MCF 10A (cell line): ENCODE measurements at regions not wholly inside any gene's neighbourhood (a gene's known extent, or its start where the extent isn't known, plus 50 kb on each side); places are given as distances from the start of the nearest gene placed in this dataset.

ENCODE experiments used
- BruUV-seq: library from RNA; stranded (reverse); fragments of 400-500 nt; replicated peaks from 2 replicates; lab custom pipeline; 2021; lab: Mats Ljungman, UMichigan
- CTCF ChIA-PET: fragments of 300-600 bp; sonication (Branson Sonifier 250); formaldehyde crosslinking; extraction: SDS; loops from one replicate; lab custom pipeline; 2021; ENCODE audit warnings: antibody characterized with exemption, inconsistent platforms; lab: Yijun Ruan, JAX
- POLR2A ChIA-PET: fragments of 300-600, 350-650 bp; sonication (Branson Sonifier 250); formaldehyde crosslinking; extraction: SDS; loops from one replicate; lab custom pipeline; 2020; ENCODE audit warnings: antibody characterized with exemption, inconsistent platforms; lab: Yijun Ruan, JAX
- DNase-seq: peaks from one replicate; pipeline ENCODE4 v3.0.0-alpha.2; 2018; ENCODE audit not compliant: unreplicated experiment
- H3K27ac Mint-ChIP-seq: one replicate; pipeline ENCODE4 v1.8.0; 2022; ENCODE audit warnings: mild to moderate bottlenecking, low read depth, mixed read lengths; ENCODE audit not compliant: unreplicated experiment
- H3K27me3 Mint-ChIP-seq: one replicate; pipeline ENCODE4 v1.8.0; 2022; ENCODE audit warnings: mixed read lengths; ENCODE audit not compliant: insufficient read depth, unreplicated experiment
- H3K36me3 Mint-ChIP-seq: one replicate; pipeline ENCODE4 v1.8.0; 2022; ENCODE audit warnings: mild to moderate bottlenecking, moderate library complexity, mixed read lengths; ENCODE audit not compliant: insufficient read depth, unreplicated experiment
- H3K4me1 Mint-ChIP-seq: one replicate; pipeline ENCODE4 v1.8.0; 2022; ENCODE audit warnings: mixed read lengths; ENCODE audit not compliant: insufficient read depth, unreplicated experiment
- H3K4me3 Mint-ChIP-seq: one replicate; pipeline ENCODE4 v1.8.0; 2022; ENCODE audit warnings: mild to moderate bottlenecking, moderate library complexity, mixed read lengths; ENCODE audit not compliant: unreplicated experiment
- H3K9me3 Mint-ChIP-seq: one replicate; pipeline ENCODE4 v1.8.0; 2022; ENCODE audit warnings: mixed read lengths; ENCODE audit not compliant: unreplicated experiment
- intact Hi-C: fragments of 100-400 bp; cut with micrococcal nuclease; formaldehyde crosslinking; loops from 2 replicates; pipeline ENCODE4 v1.14.1; 2022
- TF ChIP-seq, protein P1 (sequence below): fragments of 200-600 bp; IDR thresholded peaks from one replicate; pipeline ENCODE4 v1.8.0; 2022; ENCODE audit warnings: antibody characterized with exemption, mild to moderate bottlenecking; ENCODE audit not compliant: unreplicated experiment

DNA sequence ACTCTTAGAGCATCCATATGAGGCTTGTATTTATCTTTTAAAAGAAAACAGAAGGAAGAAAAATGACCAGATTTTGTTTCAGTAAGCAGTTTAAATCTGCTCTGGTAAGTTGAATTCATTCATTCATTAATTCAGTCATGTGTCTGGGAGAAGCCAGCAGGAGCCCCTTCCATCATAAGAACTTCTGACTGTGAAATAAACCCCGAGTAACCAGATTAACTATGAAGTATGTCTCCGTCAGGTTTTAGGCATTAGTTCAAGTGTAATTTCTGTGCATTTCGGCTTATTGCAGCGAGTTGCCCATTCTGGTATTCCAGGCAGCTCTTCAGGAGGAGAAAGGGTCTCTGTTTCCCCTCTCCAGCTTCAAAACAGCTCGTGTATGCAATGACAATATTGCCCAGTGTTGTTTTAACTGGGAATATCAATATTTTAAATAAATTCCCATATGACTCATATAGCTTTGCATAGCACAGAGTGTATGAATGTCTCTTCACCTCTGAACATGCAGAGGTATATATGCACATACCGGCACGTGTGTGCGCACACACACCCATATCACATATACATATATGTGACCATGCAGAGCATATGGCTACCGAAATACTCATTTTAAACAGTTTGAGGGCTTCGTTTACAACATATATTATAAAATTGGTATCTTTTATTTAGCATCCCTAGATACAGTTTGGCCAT is 255.3 kb downstream of the BCOR start:
- intact Hi-C loops, result no loop called here
- Mint-ChIP-seq H3K36me3 (no peaks in the 10 kb centered on the region), H3K9me3 (no peaks in the 10 kb centered on the region), H3K27me3 (peaks cover 52% of the 10 kb centered on the region), H3K4me3 (no peak overlapping the region), H3K4me1 (no peaks in the 10 kb centered on the region), H3K27ac (no peak overlapping the region)
- DNase-seq, result no peak
- ChIA-PET POLR2A (interaction anchor here (0.6 kb wide), 1 partner anchor 124 kb away, joined by 3 read pairs; no protein-coding TSS in a partner anchor), CTCF (interaction anchor here (0.9 kb wide), 1 partner anchor 9 kb away, joined by 3 read pairs; no protein-coding TSS in a partner anchor)
- no TSS peak for BruUV-seq
- TF ChIP-seq, protein P1, sequence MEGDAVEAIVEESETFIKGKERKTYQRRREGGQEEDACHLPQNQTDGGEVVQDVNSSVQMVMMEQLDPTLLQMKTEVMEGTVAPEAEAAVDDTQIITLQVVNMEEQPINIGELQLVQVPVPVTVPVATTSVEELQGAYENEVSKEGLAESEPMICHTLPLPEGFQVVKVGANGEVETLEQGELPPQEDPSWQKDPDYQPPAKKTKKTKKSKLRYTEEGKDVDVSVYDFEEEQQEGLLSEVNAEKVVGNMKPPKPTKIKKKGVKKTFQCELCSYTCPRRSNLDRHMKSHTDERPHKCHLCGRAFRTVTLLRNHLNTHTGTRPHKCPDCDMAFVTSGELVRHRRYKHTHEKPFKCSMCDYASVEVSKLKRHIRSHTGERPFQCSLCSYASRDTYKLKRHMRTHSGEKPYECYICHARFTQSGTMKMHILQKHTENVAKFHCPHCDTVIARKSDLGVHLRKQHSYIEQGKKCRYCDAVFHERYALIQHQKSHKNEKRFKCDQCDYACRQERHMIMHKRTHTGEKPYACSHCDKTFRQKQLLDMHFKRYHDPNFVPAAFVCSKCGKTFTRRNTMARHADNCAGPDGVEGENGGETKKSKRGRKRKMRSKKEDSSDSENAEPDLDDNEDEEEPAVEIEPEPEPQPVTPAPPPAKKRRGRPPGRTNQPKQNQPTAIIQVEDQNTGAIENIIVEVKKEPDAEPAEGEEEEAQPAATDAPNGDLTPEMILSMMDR, result no peak

DNA sequence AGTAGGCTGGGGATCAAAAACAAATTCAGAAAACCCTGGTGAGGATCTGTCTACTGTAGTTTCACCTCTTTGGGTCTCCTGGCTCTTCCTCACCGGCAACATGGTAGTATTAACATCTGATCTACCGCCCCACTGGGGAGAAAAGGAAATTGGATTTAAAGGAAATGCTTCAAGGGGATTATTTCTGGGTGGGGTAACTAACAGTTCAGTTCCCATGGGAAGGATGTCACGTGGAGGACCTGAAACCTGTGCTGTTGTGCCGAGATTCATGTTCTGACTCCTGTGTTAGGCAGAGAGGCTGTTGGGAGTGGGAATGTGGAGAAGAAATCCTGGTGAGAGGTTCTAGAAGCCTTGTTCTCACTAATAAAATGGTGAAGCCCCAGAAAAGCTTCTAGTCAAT is 254.4 kb downstream of the BCOR start:
- Mint-ChIP-seq H3K27me3 (peaks cover 57% of the 10 kb centered on the region), H3K27ac (no peak overlapping the region), H3K4me1 (no peaks in the 10 kb centered on the region), H3K4me3 (no peak overlapping the region), H3K36me3 (no peaks in the 10 kb centered on the region), H3K9me3 (no peaks in the 10 kb centered on the region)
- no peak for DNase-seq
- no TSS peak for BruUV-seq
- POLR2A ChIA-PET, result interaction anchor here (0.7 kb wide), 1 partner anchor 60 kb away, joined by 3 read pairs; no protein-coding TSS in a partner anchor
- TF ChIP-seq, protein P1, result no peak
- intact Hi-C loops, result no loop called here
- CTCF ChIA-PET, result interaction anchor here (0.7 kb wide), 1 partner anchor 581 kb away, joined by 3 read pairs; no protein-coding TSS in a partner anchor

DNA sequence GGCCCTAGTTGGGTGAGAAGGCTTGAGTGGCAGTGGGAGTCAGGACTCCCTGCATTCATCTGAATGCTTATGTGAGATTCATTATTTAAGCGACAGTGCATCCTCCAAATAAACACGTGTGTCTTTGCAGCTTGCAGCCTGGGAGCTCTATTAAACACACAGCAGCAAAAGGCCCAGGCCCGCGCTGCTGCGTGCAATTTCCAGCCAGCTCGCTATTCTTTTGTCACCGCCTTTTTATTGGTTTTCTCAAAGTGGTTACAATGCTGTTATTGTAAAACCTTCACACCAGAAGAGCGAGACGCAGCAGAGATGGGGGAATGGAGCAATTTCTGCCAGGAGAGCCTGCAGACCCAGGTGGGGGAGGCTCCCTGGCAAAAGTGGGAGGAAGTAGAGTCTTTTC is 252.5 kb downstream of the BCOR start:
- ChIA-PET CTCF (interaction anchor here (1.0 kb wide), 1 partner anchor 9 kb away, joined by 3 read pairs; no protein-coding TSS in a partner anchor), POLR2A (interaction anchor here (0.7 kb wide), 1 partner anchor 47 kb away, joined by 3 read pairs; no protein-coding TSS in a partner anchor)
- Mint-ChIP-seq H3K27me3 (peaks cover 57% of the 10 kb centered on the region), H3K4me1 (no peaks in the 10 kb centered on the region), H3K27ac (no peak overlapping the region), H3K36me3 (no peaks in the 10 kb centered on the region), H3K9me3 (peaks cover 7% of the 10 kb centered on the region), H3K4me3 (no peak overlapping the region)
- TF ChIP-seq, protein P1, result no peak
- no TSS peak for BruUV-seq
- DNase-seq, result no peak
- intact Hi-C loops, result no loop called here

DNA sequence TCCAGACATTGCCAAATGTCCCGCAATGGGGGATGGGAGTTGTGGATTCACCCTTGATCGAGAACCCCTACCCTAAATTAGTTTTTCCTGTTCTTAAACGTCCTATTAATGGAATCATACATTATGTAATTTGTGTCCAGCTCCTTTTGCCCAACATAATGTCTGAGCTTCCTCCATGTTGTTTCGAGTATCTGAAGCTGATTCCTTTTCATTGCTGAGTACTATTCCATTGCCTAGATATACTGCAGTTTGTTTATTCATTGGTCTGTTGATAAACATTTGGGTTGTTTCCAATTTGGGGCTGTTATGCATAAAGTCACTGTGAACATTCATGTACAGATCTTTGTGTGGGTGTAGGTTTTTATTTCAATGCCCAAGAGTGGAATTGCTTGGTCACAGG is 251.3 kb downstream of the BCOR start:
- H3K27ac Mint-ChIP-seq, result no peak overlapping the region
- H3K4me1 Mint-ChIP-seq, result no peaks in the 10 kb centered on the region
- H3K4me3 Mint-ChIP-seq, result no peak overlapping the region
- H3K9me3 Mint-ChIP-seq, result peaks cover 7% of the 10 kb centered on the region
- intact Hi-C loops, result no loop called here
- no TSS peak for BruUV-seq
- ChIA-PET POLR2A (interaction anchor here (0.6 kb wide), 1 partner anchor 505 kb away, joined by 3 read pairs; no protein-coding TSS in a partner anchor), CTCF (no interaction called here)
- TF ChIP-seq, protein P1, result no peak
- peaks cover 47% of the 10 kb centered on the region for H3K27me3 Mint-ChIP-seq
- no peaks in the 10 kb centered on the region for H3K36me3 Mint-ChIP-seq
- DNase-seq, result no peak
